Body of pancreas (tissue), 4 donors: ENCODE measurements at regions not wholly inside any gene's neighbourhood (a gene's known extent, or its start where the extent isn't known, plus 50 kb on each side); places are given as distances from the start of the nearest gene placed in this dataset.
"Not testable (repeated sequence)": the region's sequence is repeated elsewhere in the genome, so short reads cannot be mapped to it uniquely, and the experiment has no call there.

ENCODE experiments used
- ATAC-seq: fragments of 150-250 bp; one replicate; pipeline ENCODE4 v1.9.1; 2016
- DNase-seq, 4 donors: peaks; one replicate each; pipeline ENCODE4 v3.0.0-alpha.2; 2019
- H3K27ac ChIP-seq, 4 donors: fragments of 200-600 bp; sonication (generic); 1 replicate in 3 of 4; 2 replicates in 1 of 4; pipeline versions ENCODE4 v1.5.1 to v1.6.1; 2016 to 2019; ENCODE audit warnings: mild to moderate bottlenecking in 1 of 4, mixed read lengths in 1 of 4, moderate library complexity in 1 of 4
- H3K27me3 ChIP-seq, 2 donors: fragments of 200-600 bp; sonication (generic); one replicate each; pipeline ENCODE4 v1.6.0; 2016; ENCODE audit warnings: mild to moderate bottlenecking in 1 of 2
- H3K36me3 ChIP-seq, 2 donors: fragments of 200-600 bp; sonication (generic); replicated peaks in 1 of 2; 2 replicates each; pipeline ENCODE4 v1.5.1; 2016; ENCODE audit warnings: low read depth in 2 of 2; ENCODE audit not compliant: insufficient read depth in 1 of 2
- H3K4me1 ChIP-seq: fragments of 200-600 bp; sonication (generic); one replicate; pipeline ENCODE4 v1.6.0; 2016
- H3K4me3 ChIP-seq, 2 donors: fragments of 200-600 bp; sonication (generic); 1 replicate in 1 of 2; 2 replicates in 1 of 2; pipeline ENCODE4 v1.5.1; 2016 to 2019
- H3K9me3 ChIP-seq, 3 donors: fragments of 200-600 bp; sonication (generic); 1 replicate in 2 of 3; 2 replicates in 1 of 3; pipeline ENCODE4 v1.5.1; 2016
- CTCF ChIP-seq, 7 experiments: fragments of 450-650 bp in 4 of 7; fragments of 200-600 bp in 3 of 7; sonication (generic) in 3 of 7; IDR thresholded peaks; one replicate each; pipeline ENCODE4 v1.5.1; 2016 to 2019; ENCODE audit warnings: antibody characterized with exemption in 7 of 7
- POLR2A ChIP-seq, 3 donors: fragments of 450-650 bp; IDR thresholded peaks; one replicate each; pipeline ENCODE4 v1.6.1; 2016; ENCODE audit warnings: antibody characterized with exemption in 3 of 3, mild to moderate bottlenecking in 2 of 3
- WGBS, 2 donors: methylation state at CpG; one replicate each; pipeline ENCODE4 v1.1.5; 2017; 5-methylcytosine and 5-hydroxymethylcytosine counted together
- intact Hi-C: fragments of 100-400 bp; cut with DNase I; formaldehyde crosslinking; loops from one replicate; pipeline ENCODE4 v1.15.1; 2023

- intact Hi-C loops = no loop called here
- TF ChIP-seq POLR2A (IDR thresholded peaks at IDR 0.05) (no peak), CTCF (IDR thresholded peaks at IDR 0.05) (no peak)
- ATAC-seq = no peak
- H3K9me3 ChIP-seq = no peaks in the 10 kb centered on the region
- WGBS, 2 donors = 87 to 88% methylated on average over 4 of the region's 4 CpGs
- H3K27ac ChIP-seq = no peak overlapping the region
- H3K36me3 ChIP-seq = no peaks in the 10 kb centered on the region
- H3K4me1 ChIP-seq = no peaks in the 10 kb centered on the region
- no peak overlapping the region for H3K4me3 ChIP-seq
- H3K27me3 ChIP-seq = no peaks in the 10 kb centered on the region
- no peak for DNase-seq
Measured at GRCh38 chr4:159859656-159860148, 756.8 kb downstream of the RAPGEF2 start.

GRCh38 chr4:159860945-159861344 is 758.1 kb downstream of the RAPGEF2 start:
- intact Hi-C loops = no loop called here
- H3K9me3 ChIP-seq = no peaks in the 10 kb centered on the region
- DNase-seq (no peak), ATAC-seq (no peak)
- no peaks in the 10 kb centered on the region for H3K4me1 ChIP-seq
- H3K36me3 ChIP-seq = no peaks in the 10 kb centered on the region
- WGBS, 2 donors = 92% methylated on average over 3 of the region's 3 CpGs
- no peaks in the 10 kb centered on the region for H3K27me3 ChIP-seq
- TF ChIP-seq POLR2A (IDR thresholded peaks at IDR 0.05) (no peak), CTCF (IDR thresholded peaks at IDR 0.05) (no peak)
- H3K27ac ChIP-seq = no peak overlapping the region
- H3K4me3 ChIP-seq = no peak overlapping the region

DNA sequence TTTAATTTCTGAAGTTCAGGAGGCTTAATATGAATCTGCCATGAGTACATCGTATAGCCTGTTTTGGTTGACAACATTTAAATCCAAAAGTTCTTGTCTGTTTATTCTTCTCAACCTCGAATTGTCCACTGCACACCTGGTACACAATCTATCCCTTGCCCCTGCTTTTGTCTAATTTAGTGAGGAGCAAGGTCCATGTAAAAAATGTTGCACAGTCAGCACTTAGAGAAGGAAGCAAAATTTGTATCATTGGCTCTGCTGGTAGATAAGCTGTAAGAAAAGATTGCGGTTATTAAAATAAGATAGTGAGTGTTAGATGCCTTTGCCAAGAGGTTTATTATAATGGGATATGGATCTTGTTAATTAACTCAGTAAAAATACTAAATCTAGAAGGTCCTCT is 761.5 kb downstream of the RAPGEF2 start:
- H3K4me1 ChIP-seq = no peaks in the 10 kb centered on the region
- 55 to 64% methylated on average over 3 of the region's 3 CpGs for WGBS, 2 donors
- H3K27me3 ChIP-seq = no peaks in the 10 kb centered on the region
- no peak overlapping the region for H3K27ac ChIP-seq
- DNase-seq (no peak), ATAC-seq (no peak)
- no peaks in the 10 kb centered on the region for H3K36me3 ChIP-seq
- intact Hi-C loops = no loop called here
- H3K4me3 ChIP-seq = no peak overlapping the region
- H3K9me3 ChIP-seq = no peaks in the 10 kb centered on the region
- TF ChIP-seq POLR2A (IDR thresholded peaks at IDR 0.05) (no peak), CTCF (IDR thresholded peaks at IDR 0.05) (no peak)

DNA sequence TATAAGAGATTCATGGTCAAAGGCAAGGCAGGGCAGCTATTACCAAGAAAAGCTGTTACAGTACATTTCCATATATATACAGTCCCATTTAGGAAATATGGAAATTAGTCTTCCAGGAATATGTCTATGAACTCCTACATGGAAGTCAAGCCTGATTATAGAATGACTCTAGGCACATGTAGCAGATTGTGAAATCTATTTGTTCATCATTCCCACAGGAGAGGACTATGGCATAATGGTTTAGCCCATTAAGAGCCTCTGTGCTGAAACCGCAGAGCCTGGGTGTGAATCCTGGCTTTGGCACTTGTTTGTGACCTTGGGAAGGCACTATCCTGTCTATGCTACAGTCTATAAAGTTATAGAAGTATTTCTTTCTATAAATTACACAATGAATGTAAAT is 764.8 kb downstream of the RAPGEF2 start:
- Histone ChIP-seq H3K4me3 (no peak overlapping the region), H3K9me3 (no peaks in the 10 kb centered on the region), H3K27me3 (no peaks in the 10 kb centered on the region), H3K36me3 (no peaks in the 10 kb centered on the region), H3K4me1 (no peaks in the 10 kb centered on the region), H3K27ac (no peak overlapping the region)
- intact Hi-C loops = no loop called here
- no peak for DNase-seq
- 88 to 96% methylated on average over 1 of the region's 1 CpG for WGBS, 2 donors
- no peak for TF ChIP-seq CTCF (IDR thresholded peaks at IDR 0.05)
- TF ChIP-seq POLR2A (IDR thresholded peaks at IDR 0.05) = no peak
- no peak for ATAC-seq

- 96 to 97% methylated on average over 14 to 17 of the region's 23 CpGs for WGBS, 2 donors
- DNase-seq, H3K36me3 ChIP-seq, H3K4me3 ChIP-seq, intact Hi-C loops, H3K27me3 ChIP-seq, H3K9me3 ChIP-seq, H3K4me1 ChIP-seq, H3K27ac ChIP-seq, ATAC-seq: not testable (repeated sequence)
Measured at GRCh38 chr4:159868936-159869335, 766.1 kb downstream of the RAPGEF2 start.
